WERI-Rb-1 (cell line): ENCODE measurements at regions not wholly inside any gene's neighbourhood (a gene's known extent, or its start where the extent isn't known, plus 50 kb on each side); places are given as distances from the start of the nearest gene placed in this dataset.

ENCODE experiments used
- DNase-seq: peaks from one replicate; pipeline ENCODE4 v3.0.0-alpha.2; 2020
- H3K27ac ChIP-seq: fragments of 250-450 bp; sonication (Bioruptor Pico); 2 replicates; pipeline ENCODE4 v1.5.1; 2020; ENCODE audit warnings: mild to moderate bottlenecking, moderate library complexity
- H3K27me3 ChIP-seq: fragments of 250-450 bp; sonication (Bioruptor Pico); 2 replicates; pipeline ENCODE4 v1.5.1; 2021; ENCODE audit warnings: mild to moderate bottlenecking, low read depth, moderate library complexity; ENCODE audit not compliant: insufficient read depth, severe bottlenecking
- H3K36me3 ChIP-seq: fragments of 250-450 bp; sonication (Bioruptor Pico); 2 replicates; pipeline ENCODE4 v1.5.1; 2020; ENCODE audit warnings: mild to moderate bottlenecking, moderate library complexity
- H3K4me3 ChIP-seq: 2 replicates; pipeline ENCODE4 v1.5.1; 2011; ENCODE audit warnings: low read depth, mild to moderate bottlenecking, control low read depth, low read length
- H3K9me3 ChIP-seq: fragments of 250-450 bp; sonication (Bioruptor Pico); 2 replicates; pipeline ENCODE4 v1.5.1; 2021; ENCODE audit warnings: mild to moderate bottlenecking, moderate library complexity; ENCODE audit not compliant: severe bottlenecking
- TF ChIP-seq, protein P1 (sequence below): IDR thresholded peaks from 2 replicates; pipeline ENCODE4 v1.5.1; 2011; ENCODE audit warnings: low read depth, mild to moderate bottlenecking, control low read depth, inconsistent platforms, low read length

DNA sequence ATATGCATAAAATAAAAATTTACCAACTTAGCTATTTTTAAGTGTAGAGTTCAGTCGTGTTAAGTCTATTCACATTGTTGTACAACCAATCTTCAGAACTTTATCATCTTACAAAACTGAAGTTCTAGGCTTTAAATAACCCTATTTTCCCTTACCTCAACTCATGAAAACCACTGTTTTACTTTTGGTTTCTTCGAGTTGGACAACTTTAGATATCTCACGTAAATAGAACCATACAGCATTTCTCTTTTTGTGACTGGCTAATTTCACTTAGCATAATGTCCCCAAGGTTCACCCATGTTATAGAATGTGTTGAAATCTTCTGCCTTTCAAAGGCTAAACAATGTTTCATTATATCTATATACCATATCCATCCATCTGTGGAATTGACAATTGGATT lies 819.0 kb upstream of the ADGRL4 start:
- no peak overlapping the region for H3K4me3 ChIP-seq
- TF ChIP-seq, protein P1, sequence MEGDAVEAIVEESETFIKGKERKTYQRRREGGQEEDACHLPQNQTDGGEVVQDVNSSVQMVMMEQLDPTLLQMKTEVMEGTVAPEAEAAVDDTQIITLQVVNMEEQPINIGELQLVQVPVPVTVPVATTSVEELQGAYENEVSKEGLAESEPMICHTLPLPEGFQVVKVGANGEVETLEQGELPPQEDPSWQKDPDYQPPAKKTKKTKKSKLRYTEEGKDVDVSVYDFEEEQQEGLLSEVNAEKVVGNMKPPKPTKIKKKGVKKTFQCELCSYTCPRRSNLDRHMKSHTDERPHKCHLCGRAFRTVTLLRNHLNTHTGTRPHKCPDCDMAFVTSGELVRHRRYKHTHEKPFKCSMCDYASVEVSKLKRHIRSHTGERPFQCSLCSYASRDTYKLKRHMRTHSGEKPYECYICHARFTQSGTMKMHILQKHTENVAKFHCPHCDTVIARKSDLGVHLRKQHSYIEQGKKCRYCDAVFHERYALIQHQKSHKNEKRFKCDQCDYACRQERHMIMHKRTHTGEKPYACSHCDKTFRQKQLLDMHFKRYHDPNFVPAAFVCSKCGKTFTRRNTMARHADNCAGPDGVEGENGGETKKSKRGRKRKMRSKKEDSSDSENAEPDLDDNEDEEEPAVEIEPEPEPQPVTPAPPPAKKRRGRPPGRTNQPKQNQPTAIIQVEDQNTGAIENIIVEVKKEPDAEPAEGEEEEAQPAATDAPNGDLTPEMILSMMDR: no peak
- DNase-seq: no peak
- H3K27ac ChIP-seq: no peak overlapping the region
- H3K9me3 ChIP-seq: no peaks in the 10 kb centered on the region
- H3K27me3 ChIP-seq: no peaks in the 10 kb centered on the region
- no peaks in the 10 kb centered on the region for H3K36me3 ChIP-seq

DNA sequence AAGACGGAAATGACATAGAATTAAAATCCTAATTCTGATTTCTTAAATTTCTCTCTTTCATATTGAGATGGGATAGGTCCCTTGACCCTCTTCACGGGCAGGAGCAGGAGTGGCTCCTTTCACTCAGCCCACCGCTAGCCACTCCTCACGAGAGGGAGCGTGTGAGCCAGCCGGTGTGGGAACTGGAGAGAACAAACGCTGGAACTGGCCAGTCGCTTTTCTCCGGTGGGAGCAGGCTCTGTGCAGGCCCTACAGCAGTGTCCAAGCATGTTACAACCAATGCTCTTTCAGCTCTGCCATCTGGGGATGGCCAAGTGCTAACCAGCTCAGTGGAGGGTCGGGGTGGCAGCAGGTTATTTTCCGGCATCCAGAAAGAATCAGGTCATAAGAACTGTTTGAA lies 815.5 kb upstream of the ADGRL4 start:
- Histone ChIP-seq H3K27me3 (no peaks in the 10 kb centered on the region), H3K27ac (no peak overlapping the region), H3K4me3 (no peak overlapping the region), H3K36me3 (no peaks in the 10 kb centered on the region), H3K9me3 (no peaks in the 10 kb centered on the region)
- DNase-seq: no peak
- TF ChIP-seq, protein P1: no peak

GRCh38 chr1:79819140-79819539 lies 812.6 kb upstream of the ADGRL4 start:
- TF ChIP-seq, protein P1: no peak
- no peak overlapping the region for H3K4me3 ChIP-seq
- DNase-seq: no peak
- no peaks in the 10 kb centered on the region for H3K27me3 ChIP-seq
- H3K36me3 ChIP-seq: no peaks in the 10 kb centered on the region
- H3K9me3 ChIP-seq: no peaks in the 10 kb centered on the region
- H3K27ac ChIP-seq: no peak overlapping the region

GRCh38 chr1:79817031-79817560 lies 810.6 kb upstream of the ADGRL4 start:
- H3K27ac ChIP-seq: no peak overlapping the region
- H3K9me3 ChIP-seq: no peaks in the 10 kb centered on the region
- TF ChIP-seq, protein P1: no peak
- no peak overlapping the region for H3K4me3 ChIP-seq
- DNase-seq: no peak
- H3K36me3 ChIP-seq: no peaks in the 10 kb centered on the region
- no peaks in the 10 kb centered on the region for H3K27me3 ChIP-seq

- H3K9me3 ChIP-seq: no peaks in the 10 kb centered on the region
- DNase-seq: no peak
- H3K27ac ChIP-seq: no peak overlapping the region
- H3K27me3 ChIP-seq: no peaks in the 10 kb centered on the region
- TF ChIP-seq, protein P1: no peak
- no peak overlapping the region for H3K4me3 ChIP-seq
- no peaks in the 10 kb centered on the region for H3K36me3 ChIP-seq
Observed at GRCh38 chr1:79815115-79815514, 808.6 kb upstream of the ADGRL4 start.

DNA sequence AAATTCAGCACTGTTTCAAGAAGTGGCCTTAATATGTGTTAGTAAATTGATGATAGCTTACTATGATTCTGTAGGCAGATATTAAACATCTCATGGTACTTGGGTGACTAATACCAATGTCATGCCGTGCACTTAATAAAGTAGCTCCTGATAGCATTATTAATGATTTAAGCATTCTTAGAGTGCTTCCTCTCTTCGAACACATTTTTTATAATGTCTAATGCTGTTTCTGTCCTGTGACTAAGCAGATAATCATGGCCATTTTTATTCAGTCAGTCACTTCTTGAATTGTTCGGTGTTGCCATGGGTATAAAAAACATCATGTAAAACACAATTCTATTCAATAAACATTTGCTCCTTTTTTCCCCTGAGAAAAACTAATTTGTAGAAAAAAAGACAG lies 804.6 kb upstream of the ADGRL4 start:
- TF ChIP-seq, protein P1: no peak
- Histone ChIP-seq H3K27me3 (no peaks in the 10 kb centered on the region), H3K4me3 (no peak overlapping the region), H3K9me3 (peaks cover 4% of the 10 kb centered on the region), H3K36me3 (no peaks in the 10 kb centered on the region), H3K27ac (no peak overlapping the region)
- no peak for DNase-seq
